Non-pigmented ciliary epithelial cell (primary cell): ENCODE measurements at regions not wholly inside any gene's neighbourhood (a gene's known extent, or its start where the extent isn't known, plus 50 kb on each side); places are given as distances from the start of the nearest gene placed in this dataset.

Experiments
- DNase-seq: peaks from one replicate; pipeline ENCODE4 v3.0.0-alpha.2; 2010; ENCODE audit warnings: low read depth

- DNase-seq = no peak
Measured at GRCh38 chr15:69577397-69577796, 124.8 kb downstream of the RPLP1 start.

GRCh38 chr15:69578252-69578651 is 125.6 kb downstream of the RPLP1 start:
- DNase-seq = no peak

GRCh38 chr15:69578787-69579583 is 126.4 kb downstream of the RPLP1 start:
- DNase-seq = no peak

GRCh38 chr15:69579950-69580618 is 127.5 kb downstream of the RPLP1 start:
- DNase-seq = no peak

- no peak for DNase-seq
Measured at GRCh38 chr15:69583626-69584025, 131.0 kb downstream of the RPLP1 start.

GRCh38 chr15:69585937-69586336 is 133.3 kb downstream of the RPLP1 start:
- no peak for DNase-seq

- no peak for DNase-seq
Measured at GRCh38 chr15:69586721-69587120, 134.1 kb downstream of the RPLP1 start.

GRCh38 chr15:69587723-69588426 is 135.3 kb downstream of the RPLP1 start:
- DNase-seq = no peak

GRCh38 chr15:69590201-69590710 is 137.6 kb downstream of the RPLP1 start:
- no peak for DNase-seq

- no peak for DNase-seq
Measured at GRCh38 chr15:69590932-69591524, 138.4 kb downstream of the RPLP1 start.

- DNase-seq = no peak
Measured at GRCh38 chr15:69591905-69592508, 139.4 kb downstream of the RPLP1 start.

GRCh38 chr15:69592954-69593353 is 140.3 kb downstream of the RPLP1 start:
- DNase-seq = no peak

- DNase-seq = no peak
Measured at GRCh38 chr15:69593488-69593887, 140.9 kb downstream of the RPLP1 start.

- DNase-seq = no peak
Measured at GRCh38 chr15:69593981-69594966, 141.7 kb downstream of the RPLP1 start.

GRCh38 chr15:69595009-69595791 is 142.6 kb downstream of the RPLP1 start:
- no peak for DNase-seq

- DNase-seq = no peak
Measured at GRCh38 chr15:69597061-69597592, 144.5 kb downstream of the RPLP1 start.

- DNase-seq = no peak
Measured at GRCh38 chr15:69599271-69599670, 146.7 kb downstream of the RPLP1 start.

GRCh38 chr15:69600556-69601085 is 148.0 kb downstream of the RPLP1 start:
- DNase-seq = no peak
